ENCODE measurements at regions not wholly inside any gene's neighbourhood (a gene's known extent, or its start where the extent isn't known, plus 50 kb on each side); places are given as distances from the start of the nearest gene placed in this dataset.
"Not testable (repeated sequence)": the region's sequence is repeated elsewhere in the genome, so short reads cannot be mapped to it uniquely, and the experiment has no call there.

DNA sequence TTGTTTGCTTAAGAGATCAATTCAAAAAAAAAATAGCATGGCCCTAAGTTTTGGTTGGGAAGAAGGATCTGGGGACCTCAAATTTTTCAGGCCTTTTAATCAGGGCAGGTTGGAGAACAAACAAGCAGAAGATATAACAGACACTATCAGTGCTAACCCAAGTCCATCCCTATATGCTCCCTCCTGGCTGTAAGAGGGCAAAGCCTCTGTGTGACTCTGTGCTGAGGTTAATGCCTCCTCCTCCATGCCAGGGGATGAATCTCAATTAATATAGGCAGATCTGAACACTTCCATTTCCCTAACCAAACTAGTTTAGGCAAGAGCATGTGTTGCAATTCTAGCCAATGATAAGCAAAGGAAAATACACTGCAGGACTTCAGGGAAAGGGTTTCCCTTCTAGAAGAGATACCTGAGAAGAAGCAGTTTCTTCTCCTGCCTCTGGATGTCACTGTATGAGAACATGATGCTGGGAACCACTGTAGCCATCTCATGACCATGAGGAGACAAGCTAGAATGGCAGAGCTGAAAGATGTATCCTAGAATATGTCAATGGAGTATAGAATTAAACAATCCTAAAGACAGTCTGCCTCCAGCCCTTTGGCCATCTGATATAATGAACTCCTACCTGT lies 76.0 kb downstream of the CHD9NB start:
- no peak for DNase-seq (ENCODE audit: low read depth in 2 of 2)

DNA sequence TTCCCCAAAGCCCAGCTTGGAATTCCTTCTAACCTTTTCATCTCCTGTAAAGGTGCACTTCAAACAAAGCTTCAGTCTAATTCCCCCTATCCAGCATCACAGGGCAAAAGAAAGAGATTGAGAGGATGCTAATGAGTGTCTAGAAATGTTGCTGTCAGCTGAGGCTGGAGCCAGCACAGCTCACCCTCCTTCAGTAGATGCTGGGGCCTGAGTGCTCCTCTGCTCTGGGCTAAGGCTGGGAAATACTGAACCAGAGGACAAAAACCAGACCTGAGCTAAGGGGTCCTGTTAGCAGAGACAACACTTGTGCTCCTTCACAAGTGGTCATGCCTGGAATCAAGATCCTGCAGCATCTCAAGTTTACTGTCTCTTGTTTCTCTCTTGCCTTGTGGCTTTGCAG lies 85.0 kb downstream of the CHD9NB start:
- no peak for DNase-seq (ENCODE audit: low read depth in 2 of 2)

DNA sequence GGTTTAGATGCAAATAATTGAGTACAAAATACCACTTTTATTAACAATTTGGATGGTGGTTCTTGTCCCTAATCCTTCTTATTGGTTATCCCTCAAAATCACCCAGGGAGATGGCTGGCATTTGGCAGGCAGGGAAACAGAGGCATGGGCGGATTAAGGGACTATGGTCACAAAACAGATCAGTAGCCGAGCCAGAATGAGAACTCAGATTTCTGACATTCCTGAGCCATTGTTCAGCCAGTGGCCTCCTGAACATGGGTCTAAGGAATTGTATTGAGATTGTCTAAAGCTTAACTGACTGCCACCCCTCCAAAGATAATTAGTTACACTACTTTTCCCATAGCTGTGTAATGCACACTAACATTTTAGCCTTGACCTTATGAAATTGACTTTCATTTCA lies 88.4 kb downstream of the CHD9NB start:
- DNase-seq (ENCODE audit: low read depth in 2 of 2) = no peak

DNA sequence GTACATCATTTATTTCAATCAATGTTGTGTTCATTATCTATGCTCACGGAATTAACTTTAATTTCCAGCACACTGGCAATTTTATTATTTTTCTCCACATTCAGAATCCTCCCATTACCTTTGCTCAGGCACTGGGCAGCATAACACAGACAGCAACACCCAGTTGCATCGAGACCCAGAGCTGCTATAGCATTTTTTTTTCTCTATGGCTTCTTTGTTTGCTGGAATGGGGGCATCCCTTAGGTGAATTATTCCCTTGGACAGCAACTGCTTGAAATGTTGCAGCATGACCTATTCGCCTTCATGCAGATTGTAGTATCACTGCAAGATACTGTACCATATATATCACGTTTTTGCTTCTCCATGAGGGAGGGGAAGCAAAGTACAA lies 88.8 kb downstream of the CHD9NB start:
- DNase-seq (ENCODE audit: low read depth in 2 of 2) = no peak

DNA sequence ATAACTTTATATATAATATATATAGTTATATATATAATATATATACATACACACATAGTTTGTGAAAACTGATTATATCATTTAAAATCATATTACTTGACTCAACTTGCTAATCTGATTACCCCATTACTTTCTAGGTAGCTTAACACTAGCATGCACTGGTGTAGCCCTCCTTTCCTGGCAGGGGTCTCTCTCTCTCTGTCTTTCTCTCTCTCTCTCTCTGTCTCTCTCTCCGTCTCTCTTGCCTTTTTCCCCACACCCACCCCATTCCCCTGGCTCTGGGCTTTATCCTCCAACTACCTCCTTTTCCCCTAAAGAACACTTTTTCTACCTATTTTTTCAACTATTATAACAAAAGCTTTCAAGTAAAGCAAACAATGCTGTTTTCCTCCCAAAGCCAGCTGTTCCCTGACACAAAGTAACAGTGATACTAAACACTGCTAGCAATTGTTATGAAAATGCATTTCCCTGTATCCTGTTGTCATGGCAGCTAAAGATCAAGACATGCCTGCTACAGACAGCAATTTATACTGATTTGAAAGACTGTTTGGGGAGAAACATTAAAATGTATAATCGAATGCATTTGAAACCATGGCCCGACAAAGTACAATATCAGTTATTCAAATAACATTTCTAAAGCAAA lies 89.4 kb downstream of the CHD9NB start:
- DNase-seq (ENCODE audit: low read depth in 2 of 2) = no peak

DNA sequence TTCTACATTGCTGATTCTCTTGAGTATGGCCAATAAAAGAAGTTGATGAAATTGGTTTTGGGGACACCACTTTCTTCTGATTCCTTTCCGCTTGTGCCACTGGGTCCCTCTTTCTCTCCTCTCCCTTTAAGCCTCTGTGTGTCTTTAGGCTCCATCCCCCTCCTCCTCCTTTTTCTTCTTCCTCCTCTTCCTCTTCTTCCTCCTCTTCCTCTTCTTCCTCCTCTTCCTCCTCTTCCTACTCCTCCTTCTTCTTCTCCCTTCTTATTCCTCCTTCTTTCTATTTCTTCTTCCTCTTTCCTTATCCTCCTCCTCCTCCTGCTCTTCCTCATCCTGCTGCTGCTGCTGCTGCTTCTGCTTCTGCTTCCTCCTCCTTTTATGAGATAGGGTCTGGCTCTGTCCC lies 93.7 kb downstream of the CHD9NB start:
- no peak for DNase-seq (ENCODE audit: low read depth in 2 of 2)

DNA sequence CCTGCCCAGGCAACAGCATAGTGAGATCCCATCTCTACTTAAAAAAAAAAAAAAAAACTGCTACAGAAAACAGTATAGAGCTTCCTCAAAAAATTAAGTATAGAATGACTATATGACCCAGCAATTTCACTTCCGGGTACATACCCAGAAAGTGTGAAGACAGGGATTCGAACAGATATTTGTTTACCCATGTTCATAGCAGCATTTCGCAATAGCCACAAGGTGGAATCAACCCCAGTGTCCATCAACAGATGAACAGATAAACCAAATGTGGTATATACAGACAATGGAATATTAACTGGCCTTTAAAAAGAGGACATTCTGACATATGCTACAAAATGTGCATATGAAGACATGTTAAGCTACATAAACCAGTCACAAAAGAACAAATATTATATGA lies 95.5 kb downstream of the CHD9NB start:
- DNase-seq (ENCODE audit: low read depth in 2 of 2) = no peak

DNA sequence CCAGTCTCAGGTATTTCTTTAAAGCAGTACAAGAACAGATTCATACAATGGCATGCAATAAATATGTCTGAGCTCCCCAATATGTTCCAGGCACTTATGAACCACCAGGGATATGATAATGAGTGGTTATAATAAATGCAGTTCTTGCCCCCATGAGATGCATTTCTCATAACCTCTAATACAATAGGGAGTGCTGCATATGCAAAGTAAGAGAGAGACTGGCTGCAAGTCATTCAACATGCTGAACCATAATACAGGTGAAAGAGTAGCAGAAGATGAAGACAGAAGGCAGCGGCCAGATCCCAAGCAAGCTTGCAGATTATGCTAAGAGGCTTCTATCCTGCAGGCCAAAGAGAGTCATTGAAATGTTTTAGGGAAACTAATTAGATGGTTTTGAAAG lies 96.7 kb downstream of the CHD9NB start:
- DNase-seq (ENCODE audit: low read depth in 2 of 2) = no peak

DNA sequence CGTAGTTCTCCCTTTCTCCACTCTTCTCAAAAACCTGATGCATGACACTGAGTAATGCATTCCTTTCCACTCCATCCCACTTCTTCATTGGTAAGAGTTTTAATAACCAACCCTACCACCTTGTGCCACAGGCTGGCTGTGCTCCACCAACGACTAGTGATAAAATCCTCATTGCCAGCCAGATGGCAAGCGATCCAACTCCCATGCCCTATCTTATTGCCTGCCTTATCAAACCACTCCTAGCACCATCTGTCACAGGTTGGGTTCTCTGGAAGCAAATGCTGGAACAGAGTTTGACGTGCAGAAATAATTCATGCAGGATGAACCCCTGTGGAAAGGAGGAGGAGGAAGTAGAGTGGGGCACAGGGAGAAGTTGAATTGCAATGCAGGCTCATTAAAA lies 99.5 kb downstream of the CHD9NB start:
- DNase-seq (ENCODE audit: low read depth in 2 of 2) = no peak

DNA sequence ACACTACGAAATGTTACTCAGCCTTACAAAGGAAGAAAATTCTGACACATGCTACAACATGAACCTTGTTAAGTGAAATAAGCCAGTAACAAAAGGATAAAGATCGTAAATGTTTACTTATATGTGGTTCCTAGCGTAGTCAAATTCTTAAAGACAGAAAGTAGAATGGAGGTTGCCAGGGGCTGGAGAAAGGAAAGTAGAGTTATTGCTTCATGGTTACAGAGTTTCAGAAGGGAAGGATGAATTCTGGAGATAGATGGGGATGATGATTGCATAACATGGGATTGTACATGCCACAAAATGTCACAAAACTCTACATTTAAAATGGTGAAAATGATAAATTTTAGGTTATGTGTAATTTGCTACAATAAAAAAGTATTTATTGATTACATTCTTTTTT lies 103.8 kb downstream of the CHD9NB start:
- no peak for DNase-seq (ENCODE audit: low read depth in 2 of 2)

DNA sequence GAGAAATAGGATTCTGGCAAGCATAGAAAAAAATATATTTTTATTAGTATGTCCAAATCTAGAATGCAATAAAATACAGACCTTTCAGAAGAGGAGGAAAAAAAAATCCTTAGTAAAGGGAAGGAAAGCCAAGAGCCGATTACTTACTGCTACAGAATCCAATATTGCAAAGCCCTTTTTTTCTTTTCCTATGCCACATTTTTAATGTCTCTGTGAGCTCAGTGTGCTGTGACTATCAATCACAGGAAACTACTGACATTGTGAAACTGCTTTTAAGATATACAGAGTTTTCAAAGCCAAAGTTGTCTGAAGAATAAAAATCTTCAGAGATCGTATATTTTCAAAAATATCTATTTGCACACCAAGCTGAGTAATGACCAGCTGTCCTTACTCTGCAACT lies 120.4 kb downstream of the CHD9NB start:
- no peak for DNase-seq (ENCODE audit: low read depth in 2 of 2)

DNA sequence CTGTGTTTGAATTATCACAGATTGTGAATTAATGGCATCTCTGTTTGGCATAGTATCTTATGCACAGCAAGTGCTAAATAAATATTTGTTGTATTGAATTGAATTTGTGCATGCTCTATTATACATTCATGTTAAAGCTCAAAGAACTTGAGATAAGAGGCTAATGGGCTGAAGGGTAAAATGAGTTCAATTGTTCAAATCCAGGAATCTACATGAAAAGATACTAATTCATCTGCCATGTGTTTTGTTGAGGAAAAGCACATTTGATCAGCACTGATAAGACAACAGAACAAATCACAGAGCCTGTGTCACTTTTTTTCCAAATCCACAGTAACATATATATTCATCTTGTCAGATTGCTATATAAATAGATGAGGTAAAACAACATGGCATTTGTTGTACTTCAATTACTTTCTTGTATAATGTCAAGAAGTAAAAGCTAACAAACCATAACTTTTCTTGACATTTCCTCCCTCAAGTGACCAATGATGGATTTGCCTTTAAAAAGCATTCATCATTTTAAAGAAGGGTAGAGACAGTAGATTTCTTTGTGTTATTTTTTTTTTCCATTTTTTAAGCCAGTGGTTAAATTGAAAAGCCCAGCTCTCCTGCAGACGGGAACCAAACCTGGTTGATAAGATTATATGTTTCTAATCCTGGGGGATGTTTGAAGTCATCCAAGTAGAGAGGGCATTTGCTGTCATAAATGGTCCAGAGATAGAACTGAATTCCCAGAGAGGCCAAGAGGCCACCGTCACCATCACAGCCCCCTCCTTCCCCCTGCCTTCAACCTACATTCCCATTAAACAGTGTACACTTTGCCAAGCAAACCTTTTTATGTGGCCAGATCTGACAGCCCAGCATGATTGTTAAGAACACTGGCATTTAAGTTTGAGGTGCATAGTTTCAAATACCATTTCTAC lies 123.0 kb downstream of the CHD9NB start:
- no peak for DNase-seq (ENCODE audit: low read depth in 2 of 2)

DNA sequence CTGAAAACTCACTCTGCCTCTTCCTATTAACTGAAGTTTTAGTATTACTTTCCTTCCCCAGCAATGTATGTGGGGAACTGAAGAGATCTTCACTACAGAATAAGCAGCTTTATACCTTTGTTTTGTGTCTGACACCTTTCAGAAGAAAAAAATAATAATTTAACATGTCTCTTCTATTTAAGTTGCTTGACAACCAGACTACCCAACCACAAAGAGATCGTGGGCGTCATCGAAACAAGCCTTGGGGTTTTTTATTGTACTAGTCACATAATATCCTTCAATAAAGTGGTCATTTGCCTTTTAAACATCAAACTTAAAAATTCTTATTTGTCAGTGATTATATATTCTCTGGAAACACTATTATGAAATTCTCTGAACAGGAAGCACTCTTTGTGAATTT lies 123.7 kb downstream of the CHD9NB start:
- no peak for DNase-seq (ENCODE audit: low read depth in 2 of 2)

DNA sequence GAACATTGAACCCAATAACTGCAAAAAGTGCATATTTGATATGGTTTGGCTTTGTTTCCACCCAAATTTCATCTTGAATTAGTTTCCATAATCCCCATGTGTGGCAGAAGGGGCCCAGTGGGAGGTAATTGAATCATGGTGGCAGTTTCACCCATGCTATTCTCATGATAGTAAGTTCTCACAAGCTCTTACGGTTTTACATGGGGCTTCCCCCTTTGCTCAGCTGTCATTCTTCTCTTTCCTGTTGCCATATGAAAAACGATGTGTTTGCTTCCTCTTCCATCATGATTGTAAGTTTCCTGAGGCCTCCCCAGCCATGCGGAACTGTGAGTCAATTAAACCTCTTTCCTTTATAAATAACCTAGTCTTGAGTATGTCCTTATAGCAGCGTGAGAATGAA lies 127.6 kb downstream of the CHD9NB start:
- no peak for DNase-seq (ENCODE audit: low read depth in 2 of 2)

DNA sequence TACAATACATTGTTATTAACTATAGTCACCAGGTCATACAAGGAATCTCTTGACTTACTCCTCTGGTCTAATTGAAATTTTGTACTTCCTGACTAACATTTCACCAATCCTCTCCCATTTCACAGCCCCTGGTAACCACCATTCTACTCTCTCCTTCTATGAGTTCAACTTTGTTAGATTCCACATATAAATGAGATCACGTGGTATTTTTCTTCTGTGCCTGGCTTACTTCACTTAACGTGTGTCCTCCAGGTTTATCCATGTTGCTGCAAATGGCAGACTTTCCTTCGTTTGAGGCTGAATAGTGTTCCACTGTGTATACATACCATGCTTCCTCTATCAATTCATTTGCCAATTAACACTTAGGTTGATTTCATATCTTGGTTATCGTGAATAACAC lies 128.5 kb downstream of the CHD9NB start:
- DNase-seq (ENCODE audit: low read depth in 2 of 2) = no peak

DNA sequence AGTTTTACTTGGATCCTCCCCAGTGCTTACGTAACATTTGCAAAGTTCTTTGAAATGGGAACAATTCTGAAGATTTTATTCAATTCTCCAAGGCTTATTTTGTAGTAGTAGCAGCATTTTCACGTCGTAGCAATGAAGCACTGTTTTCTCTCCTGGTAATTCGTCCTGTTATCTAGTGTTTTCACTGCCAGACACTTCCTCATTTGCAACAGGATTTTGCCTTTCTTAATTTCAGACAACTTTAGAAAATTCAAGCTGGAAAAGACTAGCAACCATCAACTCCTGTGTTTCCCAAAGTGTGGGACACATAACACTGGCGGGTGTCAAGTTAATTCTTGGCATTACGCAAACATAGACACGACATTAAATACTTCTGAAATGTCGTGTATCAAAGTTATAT lies 131.6 kb downstream of the CHD9NB start:
- no peak for DNase-seq (ENCODE audit: low read depth in 2 of 2)

DNA sequence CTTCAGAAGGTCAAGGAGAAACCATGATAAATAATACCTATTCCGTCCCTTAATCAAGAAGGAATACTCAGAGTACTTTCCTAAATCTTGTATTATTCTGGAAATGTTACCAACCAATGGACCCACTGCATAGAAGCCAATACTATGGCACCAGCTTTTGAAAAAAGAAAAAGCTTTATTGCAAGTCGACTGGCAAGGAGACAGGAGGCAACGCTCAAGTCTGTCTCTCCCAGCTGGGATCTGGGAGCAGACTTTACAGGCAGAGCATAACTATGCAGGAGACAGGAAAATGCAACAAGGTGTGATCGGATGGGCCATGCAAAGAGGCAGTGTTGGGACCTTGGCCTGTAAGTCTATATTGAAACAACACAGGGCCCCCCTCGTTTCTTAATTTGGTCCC lies 132.4 kb downstream of the CHD9NB start:
- no peak for DNase-seq (ENCODE audit: low read depth in 2 of 2)

DNA sequence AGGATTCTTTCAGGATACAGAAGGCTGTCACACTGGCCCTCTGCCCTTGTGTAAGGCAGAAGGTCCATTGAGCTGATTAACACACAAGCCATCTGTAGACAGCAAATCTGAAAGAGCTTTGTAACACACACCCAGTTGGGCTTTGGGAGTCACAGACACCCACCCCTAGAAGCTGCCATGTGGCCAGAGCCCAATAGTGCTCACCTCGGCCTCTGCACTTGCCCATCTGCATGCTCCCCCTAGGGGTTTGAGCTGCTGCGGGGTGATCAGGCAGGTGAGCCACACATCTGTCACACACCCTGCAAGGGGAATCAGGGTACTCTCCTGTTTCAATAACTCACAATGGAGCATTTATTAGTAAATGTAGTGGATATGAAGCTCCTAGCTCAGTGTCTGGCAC lies 138.3 kb downstream of the CHD9NB start:
- DNase-seq (ENCODE audit: low read depth in 2 of 2) = no peak

DNA sequence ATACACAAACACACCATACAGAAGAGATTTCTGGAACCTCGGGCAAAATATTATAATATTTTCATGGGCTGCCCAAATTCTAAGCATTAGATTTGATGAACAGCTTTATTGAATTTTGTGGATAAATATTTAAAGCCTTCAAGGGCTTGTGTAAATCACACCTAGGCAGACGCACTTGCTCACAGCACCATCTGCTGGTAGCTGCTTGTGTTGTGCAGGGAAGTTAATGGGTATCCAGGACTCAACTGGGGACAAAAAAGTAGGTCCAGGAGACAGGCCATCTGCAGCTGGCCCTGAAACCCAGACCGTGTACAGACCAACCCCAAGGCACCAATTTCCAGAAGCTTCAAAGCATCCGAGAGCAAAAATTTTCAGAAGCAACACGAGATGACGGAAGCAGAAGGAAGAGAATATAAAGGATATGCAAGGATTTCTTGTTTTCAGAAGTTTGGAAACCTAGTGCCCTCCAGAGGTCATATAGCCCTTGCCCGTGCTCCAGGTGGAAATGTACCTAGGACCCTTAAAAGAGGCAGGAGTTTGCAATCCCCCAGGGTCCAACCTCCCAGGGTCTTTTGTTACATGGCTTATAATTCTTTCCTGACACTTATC lies 140.0 kb downstream of the CHD9NB start:
- peak; percentile 7 to 8 for DNase-seq (ENCODE audit: low read depth in 2 of 2)

DNA sequence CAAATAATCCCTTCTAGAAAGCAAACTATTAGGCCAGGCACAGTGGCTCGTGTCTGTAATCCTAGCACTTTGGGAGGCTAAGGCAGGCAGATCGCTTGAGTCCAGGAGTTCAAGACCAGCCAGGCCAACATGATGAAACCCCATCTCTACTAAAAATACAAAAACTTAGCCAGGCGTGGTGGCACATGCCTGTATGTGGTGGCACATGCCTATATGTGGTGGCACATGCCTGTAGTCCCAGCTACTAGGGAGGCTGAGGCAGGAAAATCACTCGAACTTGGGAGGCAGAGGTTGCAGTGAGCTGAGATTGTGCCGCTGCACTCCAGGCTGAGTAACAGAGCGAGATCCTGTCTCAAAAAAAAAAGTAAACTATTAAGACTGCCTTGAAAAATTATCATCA lies 144.6 kb downstream of the CHD9NB start:
- DNase-seq (ENCODE audit: low read depth in 2 of 2) = not testable (repeated sequence)

DNA sequence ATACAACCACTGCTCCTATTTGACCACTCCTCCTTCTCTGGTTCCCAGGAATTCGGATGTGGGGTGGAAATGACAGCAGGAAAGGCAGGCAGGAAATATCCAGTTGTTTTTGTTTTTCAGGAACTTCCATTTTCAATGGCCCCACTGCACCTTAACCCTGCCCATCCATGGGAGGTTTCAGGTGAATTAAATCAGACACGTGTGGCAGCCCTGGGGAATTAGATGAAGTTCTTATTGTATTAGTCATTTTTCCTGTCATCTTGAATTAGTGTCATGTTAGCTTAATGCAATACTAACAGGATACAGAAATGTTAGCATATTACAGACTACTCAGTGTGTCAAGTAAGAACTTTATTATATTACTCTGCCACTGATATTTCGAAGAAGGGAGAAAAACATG lies 146.4 kb downstream of the CHD9NB start:
- DNase-seq (ENCODE audit: low read depth in 2 of 2) = no peak

DNA sequence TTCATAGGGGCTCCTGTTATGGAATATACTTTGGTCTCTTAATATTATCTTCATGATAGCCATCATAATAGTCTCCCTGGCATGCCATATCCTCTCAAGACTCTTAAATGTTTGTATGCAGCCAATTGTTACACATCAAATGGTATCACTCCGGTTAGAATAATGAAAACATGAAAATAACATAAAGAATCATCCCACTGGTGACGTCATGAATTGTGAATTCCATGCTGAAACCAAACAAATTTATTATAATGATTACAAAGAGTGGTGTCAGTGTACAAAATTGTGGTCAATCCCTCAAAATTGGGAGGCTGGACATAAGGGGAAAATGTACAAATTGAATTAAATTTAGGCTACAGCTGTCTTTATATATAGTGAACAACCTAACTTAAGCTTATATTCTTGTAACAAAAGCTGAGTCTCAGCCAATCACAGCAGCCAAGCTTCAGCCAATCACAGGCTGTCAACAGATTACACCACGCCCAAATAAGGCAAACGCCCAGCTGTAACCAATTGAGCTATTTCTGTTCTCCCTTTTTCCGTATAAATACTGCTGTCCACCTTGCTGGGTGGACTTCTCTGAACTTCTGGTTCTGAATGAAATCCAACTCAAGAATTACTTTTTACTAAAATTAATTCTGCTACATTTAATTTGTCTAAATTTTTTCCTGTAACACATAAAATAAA lies 156.1 kb downstream of the CHD9NB start:
- DNase-seq (ENCODE audit: low read depth in 2 of 2) = no peak
